ENCODE measurements at regions not wholly inside any gene's neighbourhood (a gene's known extent, or its start where the extent isn't known, plus 50 kb on each side); places are given as distances from the start of the nearest gene placed in this dataset.
"Not testable (repeated sequence)": the region's sequence is repeated elsewhere in the genome, so short reads cannot be mapped to it uniquely, and the experiment has no call there.

DNA sequence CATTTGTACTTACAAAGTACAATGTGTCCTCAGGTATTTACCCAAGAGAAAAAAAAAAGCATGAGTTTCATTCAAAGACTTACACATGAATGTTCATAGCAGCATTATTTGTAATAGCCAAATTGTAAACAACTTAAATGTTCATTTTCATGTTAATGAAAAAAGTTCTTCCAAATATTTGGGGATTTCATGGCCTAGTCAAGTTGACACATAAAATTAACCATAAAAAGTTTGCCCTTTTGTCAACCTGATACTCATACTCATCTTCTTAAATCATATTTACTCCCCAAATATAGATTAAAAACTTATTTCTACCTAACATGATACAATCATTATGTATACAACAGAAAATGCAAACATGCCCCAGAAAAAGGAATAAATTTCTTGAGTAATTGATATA is 112.5 kb upstream of the EMCN start:
- DNase-seq = no peak

DNA sequence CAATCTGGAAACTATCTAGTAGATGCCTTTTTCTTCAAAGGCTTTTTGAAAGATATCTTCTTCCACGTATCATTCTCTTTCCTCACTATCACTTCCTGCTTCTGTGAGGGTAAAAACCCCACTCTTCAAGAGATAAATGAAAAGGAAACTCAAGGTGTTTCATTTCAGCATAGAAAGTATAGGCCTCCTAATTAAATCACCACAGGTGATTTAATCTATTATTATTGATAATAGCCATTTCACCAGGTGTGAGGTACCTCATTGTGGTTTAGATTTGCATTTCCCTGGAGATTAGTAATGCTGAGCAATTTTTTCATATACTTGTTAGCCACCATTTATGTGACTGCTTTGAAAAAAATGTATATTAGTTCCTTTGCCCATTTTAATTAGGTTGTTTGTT is 92.0 kb upstream of the EMCN start:
- no peak for DNase-seq

DNA sequence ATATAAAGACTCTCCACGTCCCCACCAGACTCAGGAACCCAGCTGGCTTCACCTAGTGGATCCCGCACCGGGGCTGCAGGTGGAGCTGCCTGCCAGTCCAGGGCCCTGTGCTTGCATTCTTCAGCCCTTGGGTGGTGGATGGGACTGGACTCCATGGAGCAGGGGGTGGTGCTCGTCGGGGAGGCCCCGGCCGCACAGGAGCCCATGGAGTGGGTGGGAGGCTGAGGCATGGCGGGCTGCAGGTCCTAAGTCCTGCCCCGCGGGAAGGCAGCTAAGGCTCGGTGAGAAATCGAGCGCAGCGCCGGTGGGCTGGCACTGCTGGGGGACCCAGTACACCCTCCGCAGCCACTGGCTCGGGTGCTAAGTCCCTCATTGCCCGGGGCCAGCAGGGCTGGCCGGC is 90.8 kb upstream of the EMCN start:
- not testable (repeated sequence) for DNase-seq

DNA sequence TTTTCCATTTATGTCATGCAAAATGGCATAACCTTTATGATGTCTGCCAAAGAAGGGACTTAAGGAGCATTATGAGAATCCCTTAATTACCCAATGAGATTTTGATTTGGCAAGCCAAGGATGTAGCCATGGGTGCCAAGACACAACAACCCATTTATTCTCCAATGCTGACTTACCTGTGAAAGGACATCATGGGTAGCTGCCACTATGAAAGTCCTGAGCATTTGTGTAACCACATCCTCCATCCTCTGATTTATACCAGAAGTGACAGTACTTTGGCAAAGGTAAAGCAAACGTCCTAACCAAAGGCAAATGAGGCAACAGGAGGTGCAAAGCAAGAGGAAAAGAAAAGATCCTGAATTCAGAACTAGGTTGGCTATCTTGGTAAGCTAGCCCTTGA is 87.3 kb upstream of the EMCN start:
- DNase-seq = no peak

DNA sequence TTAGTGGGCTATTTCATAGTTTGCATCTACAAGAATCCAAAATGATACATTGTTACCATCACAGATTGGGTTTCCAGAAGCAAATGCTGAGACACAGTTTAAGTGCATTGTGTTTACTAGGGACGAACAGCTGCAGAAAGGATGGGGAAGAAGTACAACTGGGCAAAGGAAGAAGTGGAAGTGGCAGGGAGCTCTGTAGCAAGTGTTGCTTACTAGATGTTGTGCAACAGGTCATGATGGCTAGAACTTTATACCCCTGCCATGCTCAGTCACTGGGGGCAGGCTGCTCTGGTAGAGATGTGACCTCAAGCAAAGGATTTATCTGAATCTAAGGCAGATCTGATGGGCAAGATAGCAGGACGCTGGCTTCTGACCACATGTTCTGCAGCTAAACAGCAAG is 76.1 kb upstream of the EMCN start:
- no peak for DNase-seq

DNA sequence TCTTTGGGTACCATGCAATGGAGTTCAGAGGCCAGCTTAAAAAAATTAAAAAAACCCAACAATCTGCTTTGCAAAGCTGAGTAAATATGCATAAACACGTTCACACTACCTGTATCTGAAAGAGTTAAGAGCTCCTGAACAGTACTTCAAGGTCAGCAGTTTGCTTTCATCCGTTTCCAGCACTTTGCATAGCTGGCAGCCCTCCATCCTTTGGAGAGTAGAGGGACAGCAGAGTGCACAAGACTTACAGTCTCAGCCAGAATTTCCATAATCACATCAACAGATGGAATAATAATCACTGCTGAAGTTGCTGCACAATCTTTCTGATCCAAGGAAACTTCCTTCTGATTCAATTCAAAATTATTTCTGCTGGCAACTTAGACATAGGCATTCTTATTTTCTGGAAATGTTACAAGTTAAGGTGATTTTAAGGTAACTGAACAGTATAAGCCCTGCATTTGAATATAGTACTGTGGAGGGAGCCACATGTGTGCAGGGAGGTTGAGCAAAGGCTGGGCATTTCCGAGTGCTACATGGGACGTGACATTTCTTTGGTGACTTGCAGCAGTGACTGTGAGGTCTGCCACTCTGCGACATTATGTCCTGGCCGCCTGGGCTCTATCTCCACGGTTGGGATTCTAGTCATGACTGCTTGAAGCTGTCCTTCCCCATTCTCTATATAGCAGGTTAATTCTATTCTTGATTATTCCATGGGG is 73.5 kb upstream of the EMCN start:
- no peak for DNase-seq

DNA sequence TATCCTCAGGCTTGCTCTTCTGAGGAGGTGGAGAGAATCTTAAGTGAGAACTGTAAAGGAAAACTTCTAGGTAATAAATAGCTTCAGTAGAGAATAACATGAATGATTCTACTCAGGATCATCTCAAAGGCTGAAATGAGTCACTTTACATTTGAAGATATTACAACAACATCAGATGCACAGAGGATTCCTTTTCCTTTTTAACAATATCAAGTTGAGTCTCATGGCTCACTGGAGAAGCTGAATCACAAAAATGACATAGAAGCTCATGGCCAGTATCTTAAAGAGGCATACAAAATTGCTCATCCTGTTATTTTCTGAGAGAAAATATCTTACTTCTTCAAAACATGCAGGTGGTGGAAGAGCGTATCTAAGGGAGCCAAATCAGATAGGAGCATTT is 72.5 kb upstream of the EMCN start:
- DNase-seq = no peak

DNA sequence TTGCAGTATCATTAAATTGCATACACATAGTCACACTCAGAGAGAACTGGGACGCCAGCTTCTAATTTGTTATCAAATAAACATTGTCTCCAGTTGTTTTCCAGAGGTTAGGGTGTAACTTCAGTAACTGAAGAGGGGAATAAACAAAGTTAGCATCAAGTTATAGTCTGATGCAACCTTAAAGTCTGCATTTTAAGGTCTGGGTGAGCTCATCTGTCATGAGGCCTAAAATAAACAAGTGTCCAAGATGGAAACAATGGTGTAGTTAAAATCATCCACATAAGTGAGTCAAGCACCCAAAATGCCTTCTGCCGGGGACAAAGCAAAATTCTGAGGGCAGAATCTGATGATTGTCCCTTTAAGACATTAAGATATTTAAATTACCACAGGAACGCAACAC is 70.3 kb upstream of the EMCN start:
- DNase-seq = no peak

DNA sequence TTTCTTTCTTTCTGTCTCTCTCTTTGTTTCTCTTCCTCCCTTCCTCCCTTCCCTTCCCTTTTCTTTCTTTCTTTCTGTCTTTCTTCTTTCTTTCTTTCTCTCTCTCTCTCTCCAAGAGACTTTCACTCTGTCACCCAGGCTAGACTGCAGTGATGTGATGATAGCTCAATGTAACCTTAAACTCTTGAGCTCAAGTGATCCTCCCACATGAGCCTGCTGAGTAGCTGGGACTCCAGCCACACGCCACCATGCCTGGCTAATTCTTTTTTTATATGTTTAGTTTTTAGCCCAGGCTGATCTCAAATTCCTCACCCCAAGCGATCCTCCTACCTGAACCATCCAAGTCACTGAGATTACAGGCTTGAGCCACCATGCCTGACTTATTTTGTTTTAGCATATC is 64.3 kb upstream of the EMCN start:
- DNase-seq = no peak

DNA sequence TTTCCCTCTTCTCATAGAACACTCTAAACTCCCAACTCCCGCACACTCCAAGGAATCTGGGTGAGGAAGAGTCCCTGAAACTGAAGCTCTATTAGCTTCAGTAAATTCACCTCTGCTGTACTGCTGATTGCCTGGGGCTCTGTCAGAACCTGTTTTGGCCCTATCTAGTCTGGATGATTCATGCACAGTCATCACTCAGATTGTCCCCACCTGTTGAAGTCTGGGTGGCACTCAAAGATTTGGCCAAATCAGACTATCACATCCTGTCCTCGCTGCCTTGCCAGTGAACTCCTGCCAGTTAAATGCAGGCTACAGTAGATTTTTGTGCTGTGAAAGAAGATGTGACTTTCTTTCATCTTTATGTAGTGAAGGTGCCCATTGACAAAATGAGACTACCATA is 63.5 kb upstream of the EMCN start:
- no peak for DNase-seq

DNA sequence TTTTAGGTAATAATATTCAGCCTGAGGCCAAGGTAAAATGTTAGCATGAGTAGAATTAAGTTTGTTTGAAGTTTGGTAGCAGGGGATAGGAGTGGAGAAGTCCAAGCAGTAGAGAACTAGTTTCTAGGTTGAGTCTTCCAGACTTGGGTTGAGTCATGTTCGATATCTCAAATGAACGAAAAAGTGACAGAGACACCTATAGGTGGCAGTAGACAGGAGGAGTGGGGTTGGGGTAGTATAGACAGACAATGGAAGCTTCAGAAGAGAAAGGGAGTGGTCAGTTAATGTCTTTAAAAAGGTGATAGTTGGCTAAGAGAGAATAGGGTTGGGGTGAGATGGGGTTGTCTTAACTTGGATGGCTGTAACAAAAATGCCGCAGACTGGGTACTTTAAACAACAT is 58.7 kb upstream of the EMCN start:
- no peak for DNase-seq

DNA sequence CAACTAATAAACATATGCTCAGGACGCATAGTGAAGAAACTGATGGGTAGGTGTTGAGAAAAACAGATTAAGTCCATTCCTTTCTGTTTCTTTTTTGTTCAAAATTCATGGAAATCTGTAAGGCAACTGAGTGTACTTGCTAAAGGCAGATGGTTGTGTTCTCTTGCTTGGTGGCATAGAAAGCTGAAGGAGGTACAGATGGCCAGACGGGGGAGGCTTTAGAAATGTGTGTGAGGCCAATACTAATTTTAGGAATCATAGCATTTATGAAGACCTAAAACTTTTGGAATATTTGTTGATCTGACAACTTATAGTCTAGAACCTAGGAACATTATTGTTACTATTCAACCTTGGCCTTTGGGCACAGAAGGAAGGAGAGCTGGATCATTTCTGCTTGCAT is 56.8 kb upstream of the EMCN start:
- DNase-seq = no peak

DNA sequence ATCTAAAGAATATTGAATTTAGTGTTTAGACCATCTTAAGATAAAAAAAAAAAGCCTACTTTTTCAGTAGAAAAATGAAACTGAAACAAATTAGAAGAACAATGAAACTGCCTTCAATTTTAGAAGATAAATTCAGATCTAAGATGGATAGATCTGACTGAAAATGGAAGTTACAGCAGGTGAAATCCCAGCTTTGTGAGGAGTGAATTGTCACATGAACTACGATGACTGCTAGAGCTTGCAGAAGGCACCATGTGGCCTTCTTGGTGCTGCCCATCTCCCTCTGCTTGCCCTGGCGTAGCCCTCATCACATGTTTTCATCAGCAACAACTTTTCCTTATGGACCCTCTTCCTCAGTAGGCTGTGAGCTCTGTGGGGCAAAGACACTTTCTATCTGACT is 51.4 kb upstream of the EMCN start:
- no peak for DNase-seq

Measured in NCI-H2081 (cell line).